ENCODE measurements at regions not wholly inside any gene's neighbourhood (a gene's known extent, or its start where the extent isn't known, plus 50 kb on each side); places are given as distances from the start of the nearest gene placed in this dataset.

- no peaks in the 10 kb centered on the region for H4K20me1 ChIP-seq (replicated peaks in 1 of 2; ENCODE audit: control insufficient read depth in 1 of 2, insufficient read depth in 2 of 2, low read length in 2 of 2)
- ChIA-PET CTCF (ENCODE audit: partially characterized antibody) (interaction anchor here (1.4 kb wide), 1 partner anchor 21 kb away, joined by 4 read pairs; no protein-coding TSS in a partner anchor), POLR2A (ENCODE audit: partially characterized antibody) (no interaction called here)
- no peak overlapping the region for H4K8ac ChIP-seq (ENCODE audit: extremely low read depth, insufficient read depth, low read length)
- no peaks in the 10 kb centered on the region for H3K9me3 ChIP-seq (ENCODE audit: insufficient read depth in 2 of 2, low read depth in 1 of 2, low read length in 1 of 2)
- H2BK5ac ChIP-seq (ENCODE audit: low read depth, low read length): no peak overlapping the region
- no peaks in the 10 kb centered on the region for H3K79me2 ChIP-seq (ENCODE audit: control insufficient read depth in 1 of 2, insufficient read depth in 2 of 2, low read length in 2 of 2)
- no peaks in the 10 kb centered on the region for H3K36me3 ChIP-seq (ENCODE audit: control insufficient read depth in 2 of 4, insufficient read depth in 4 of 4, low read length in 3 of 4)
- TF ChIP-seq JUN (IDR thresholded peaks at IDR 0.05; ENCODE audit: low read depth, low read length): no peak
- no peak for TF ChIP-seq ATF3 (IDR thresholded peaks at IDR 0.05; ENCODE audit: insufficient read depth, low read depth, low read length)
- no peak for TF ChIP-seq SIRT6 (IDR thresholded peaks at IDR 0.05; ENCODE audit: low read length)
- no peak for TF ChIP-seq SP4 (IDR thresholded peaks at IDR 0.05; ENCODE audit: low read length)
- TF ChIP-seq CBX8 (IDR thresholded peaks at IDR 0.05; ENCODE audit: borderline replicate concordance, low read depth, low read length): no peak
- no peak for TF ChIP-seq TAF7 (optimal IDR thresholded peaks at IDR 0.05; ENCODE audit: borderline replicate concordance, low read depth, low read length)
- TF ChIP-seq SP1 (IDR thresholded peaks at IDR 0.05; ENCODE audit: low read depth, low read length): no peak
- FAIRE-seq (no peak), DNase-seq (ENCODE audit: low read depth in 1 of 2, low spot score in 2 of 2) (no peak)
- H3K4ac ChIP-seq (replicated peaks; ENCODE audit: insufficient read length, low read depth, low read length): no peak overlapping the region
- 80% methylated on average over 2 of the region's 2 CpGs; no CpG with 5 or more reads in 1 of the 2 experiments for WGBS, 2 experiments (ENCODE audit: extremely low coverage in 1 of 2, insufficient coverage in 1 of 2, insufficient read length in 1 of 2, insufficient replicate concordance in 2 of 2, low coverage in 1 of 2, low lambda C conversion rate in 2 of 2, missing lambda C conversion rate in 1 of 2)
- no peak overlapping the region for H3K14ac ChIP-seq (ENCODE audit: insufficient read length)
- no peak overlapping the region for H2BK120ac ChIP-seq (replicated peaks; ENCODE audit: low read depth, low read length)
- no peak overlapping the region for H2AFZ ChIP-seq (ENCODE audit: low read length)
- H3K27ac ChIP-seq (ENCODE audit: low read depth, low read length): no peak overlapping the region
- no peaks in the 10 kb centered on the region; the same call in 1 of the 2 replicates for H3K23me2 ChIP-seq (ENCODE audit: low read depth, low read length)
- H3K18ac ChIP-seq (ENCODE audit: extremely low read depth, low read length): no peak overlapping the region
- H3K4me3 ChIP-seq (ENCODE audit: extremely low read depth in 1 of 4, insufficient read depth in 2 of 4, low read depth in 3 of 4, low read length in 4 of 4): no peak overlapping the region
- no peak overlapping the region for H2BK20ac ChIP-seq (ENCODE audit: low read length)
- H2BK12ac ChIP-seq (ENCODE audit: low read depth, low read length): no peak overlapping the region
- H2AK5ac ChIP-seq (ENCODE audit: low read depth, low read length): no peak overlapping the region
- no peak overlapping the region for H3K56ac ChIP-seq (replicated peaks; ENCODE audit: insufficient read length, low read depth, low read length)
- no peak overlapping the region for H3K23ac ChIP-seq (ENCODE audit: insufficient read length)
- H2BK15ac ChIP-seq (ENCODE audit: low read length): no peak overlapping the region
- no peak overlapping the region for H3K9ac ChIP-seq (replicated peaks in 1 of 4; ENCODE audit: extremely low read depth in 1 of 4, low read depth in 3 of 4, low read length in 3 of 4)
- no peak overlapping the region for H3K4me2 ChIP-seq (ENCODE audit: insufficient read depth in 1 of 2, low read depth in 2 of 2, low read length in 2 of 2)
- no peak overlapping the region for H4K91ac ChIP-seq (replicated peaks; ENCODE audit: insufficient read length, low read length)
- H4K5ac ChIP-seq (ENCODE audit: insufficient read length, low read depth, low read length): no peak overlapping the region
- no peaks in the 10 kb centered on the region for H3K4me1 ChIP-seq (replicated peaks in 1 of 4; ENCODE audit: control insufficient read depth in 3 of 4, insufficient read depth in 4 of 4, low read length in 3 of 4)
- H3K79me1 ChIP-seq (ENCODE audit: low read depth, low read length): no peaks in the 10 kb centered on the region
- H3K27me3 ChIP-seq (replicated peaks in 1 of 4; ENCODE audit: control insufficient read depth in 3 of 4, extremely low read depth in 1 of 4, insufficient read depth in 3 of 4, low read length in 3 of 4): no peaks in the 10 kb centered on the region
Observed at GRCh38 chr20:22268675-22269074, 315.7 kb downstream of the FOXA2 start.

Measured in H1 (cell line).